ENCODE measurements at regions not wholly inside any gene's neighbourhood (a gene's known extent, or its start where the extent isn't known, plus 50 kb on each side); places are given as distances from the start of the nearest gene placed in this dataset.

DNA sequence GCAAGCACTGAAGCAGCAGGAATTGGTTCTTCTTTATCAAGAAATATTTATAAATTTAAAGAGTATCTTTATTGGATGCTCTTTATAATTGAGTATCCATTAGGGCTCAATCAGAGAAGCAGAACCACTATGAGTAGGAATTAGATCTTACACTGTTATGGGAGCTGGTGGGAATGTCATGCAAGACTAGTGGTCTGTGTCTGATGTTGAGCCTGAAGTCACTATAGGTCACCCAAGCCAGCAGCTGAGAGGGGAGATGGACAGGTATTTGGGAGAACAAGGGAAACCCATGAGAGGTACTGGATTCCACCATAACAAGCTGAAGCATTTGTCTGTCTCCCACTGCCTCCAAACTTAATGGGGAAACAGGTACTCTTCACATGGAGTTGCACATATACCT, 283.7 kb upstream of the BOD1L1 start:
- TF ChIP-seq, protein P1, sequence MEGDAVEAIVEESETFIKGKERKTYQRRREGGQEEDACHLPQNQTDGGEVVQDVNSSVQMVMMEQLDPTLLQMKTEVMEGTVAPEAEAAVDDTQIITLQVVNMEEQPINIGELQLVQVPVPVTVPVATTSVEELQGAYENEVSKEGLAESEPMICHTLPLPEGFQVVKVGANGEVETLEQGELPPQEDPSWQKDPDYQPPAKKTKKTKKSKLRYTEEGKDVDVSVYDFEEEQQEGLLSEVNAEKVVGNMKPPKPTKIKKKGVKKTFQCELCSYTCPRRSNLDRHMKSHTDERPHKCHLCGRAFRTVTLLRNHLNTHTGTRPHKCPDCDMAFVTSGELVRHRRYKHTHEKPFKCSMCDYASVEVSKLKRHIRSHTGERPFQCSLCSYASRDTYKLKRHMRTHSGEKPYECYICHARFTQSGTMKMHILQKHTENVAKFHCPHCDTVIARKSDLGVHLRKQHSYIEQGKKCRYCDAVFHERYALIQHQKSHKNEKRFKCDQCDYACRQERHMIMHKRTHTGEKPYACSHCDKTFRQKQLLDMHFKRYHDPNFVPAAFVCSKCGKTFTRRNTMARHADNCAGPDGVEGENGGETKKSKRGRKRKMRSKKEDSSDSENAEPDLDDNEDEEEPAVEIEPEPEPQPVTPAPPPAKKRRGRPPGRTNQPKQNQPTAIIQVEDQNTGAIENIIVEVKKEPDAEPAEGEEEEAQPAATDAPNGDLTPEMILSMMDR (optimal IDR thresholded peaks at IDR 0.05 in 1 of 3, IDR thresholded peaks at IDR 0.05 in 1 of 3, conservative IDR thresholded peaks at IDR 0.05 in 1 of 3; ENCODE audit: extremely low read depth in 1 of 3, insufficient read depth in 2 of 3, low read length in 3 of 3), result no peak
- TF ChIP-seq EZH2 (IDR thresholded peaks at IDR 0.05; ENCODE audit: low read length), result no peak
